H1 (cell line): ENCODE measurements at regions not wholly inside any gene's neighbourhood (a gene's known extent, or its start where the extent isn't known, plus 50 kb on each side); places are given as distances from the start of the nearest gene placed in this dataset.

Experiments used
- CTCF ChIA-PET: fragments of 300-600 bp; sonication (Branson Sonifier 250); formaldehyde crosslinking; loops from one replicate; lab custom pipeline; 2021; ENCODE audit not compliant: partially characterized antibody; lab: Charles Lee
- POLR2A ChIA-PET: fragments of 300-600 bp; sonication (Branson Sonifier 250); formaldehyde crosslinking; loops from one replicate; lab custom pipeline; 2021; ENCODE audit warnings: inconsistent platforms; ENCODE audit not compliant: partially characterized antibody; lab: Charles Lee
- DNase-seq, 2 experiments: peaks; one replicate each; pipeline versions ENCODE4 v3.0.0 to v3.0.0-alpha.2; 2010 to 2022; ENCODE audit warnings: low spot score in 2 of 2, low read depth in 1 of 2, mixed read lengths in 1 of 2
- FAIRE-seq: peaks from 2 replicates; lab custom pipeline; 2011; peaks lifted over from hg19 to GRCh38; lab: Jason Lieb, UNC
- H2AFZ ChIP-seq: 2 replicates; pipeline ENCODE4 v1.8.1; 2012; ENCODE audit warnings: low read length, inconsistent platforms
- H2AK5ac ChIP-seq: 2 replicates; pipeline ENCODE4 v1.6.1; 2013; ENCODE audit warnings: low read depth, low read length
- H2BK120ac ChIP-seq: replicated peaks from 2 replicates; pipeline ENCODE3; 2013; ENCODE audit warnings: low read depth, low read length, inconsistent platforms
- H2BK12ac ChIP-seq: 2 replicates; pipeline ENCODE4 v1.6.1; 2013; ENCODE audit warnings: low read depth, low read length
- H2BK15ac ChIP-seq: 2 replicates; pipeline ENCODE4 v1.6.1; 2013; ENCODE audit warnings: low read length
- H2BK20ac ChIP-seq: 2 replicates; pipeline ENCODE4 v1.6.1; 2013; ENCODE audit warnings: low read length
- H2BK5ac ChIP-seq: 2 replicates; pipeline ENCODE4 v1.6.1; 2013; ENCODE audit warnings: low read depth, low read length
- H3K14ac ChIP-seq: 2 replicates; pipeline ENCODE4 v1.6.1; 2013; ENCODE audit warnings: inconsistent platforms; ENCODE audit not compliant: insufficient read length
- H3K18ac ChIP-seq: 2 replicates; pipeline ENCODE4 v1.6.1; 2013; ENCODE audit warnings: low read length; ENCODE audit errors: extremely low read depth
- H3K23ac ChIP-seq: 2 replicates; pipeline ENCODE4 v1.6.1; 2013; ENCODE audit warnings: inconsistent platforms; ENCODE audit not compliant: insufficient read length
- H3K23me2 ChIP-seq: 2 replicates; pipeline ENCODE4 v1.6.1; 2013; ENCODE audit warnings: low read depth, low read length
- H3K27ac ChIP-seq: 2 replicates; pipeline ENCODE4 v1.6.1; 2011; ENCODE audit warnings: low read depth, low read length, inconsistent platforms
- H3K27me3 ChIP-seq, 4 experiments: replicated peaks in 1 of 4; 1 replicate in 1 of 4; 2 replicates in 3 of 4; pipeline versions ENCODE4 v1.6.1 to v1.8.1; 2011 to 2013; ENCODE audit warnings: low read length in 3 of 4, mild to moderate bottlenecking in 3 of 4, inconsistent platforms in 2 of 4, mixed read lengths in 2 of 4, moderate library complexity in 1 of 4; ENCODE audit not compliant: control insufficient read depth in 3 of 4, insufficient read depth in 3 of 4; ENCODE audit errors: extremely low read depth in 1 of 4
- H3K36me3 ChIP-seq, 4 experiments: 2 replicates each; pipeline versions ENCODE4 v1.6.1 to v1.8.1; 2011 to 2013; ENCODE audit warnings: mild to moderate bottlenecking in 4 of 4, low read length in 3 of 4, moderate library complexity in 2 of 4, control low read depth in 1 of 4, inconsistent platforms in 1 of 4; ENCODE audit not compliant: insufficient read depth in 4 of 4, control insufficient read depth in 2 of 4
- H3K4ac ChIP-seq: replicated peaks from 2 replicates; pipeline ENCODE3; 2013; ENCODE audit warnings: low read length, low read depth, mixed read lengths, inconsistent platforms; ENCODE audit not compliant: insufficient read length
- H3K4me1 ChIP-seq, 4 experiments: replicated peaks in 1 of 4; 1 replicate in 1 of 4; 2 replicates in 3 of 4; pipeline versions ENCODE4 v1.6.1 to v1.8.1; 2011 to 2013; ENCODE audit warnings: low read length in 3 of 4, inconsistent platforms in 2 of 4, mixed read lengths in 1 of 4; ENCODE audit not compliant: insufficient read depth in 4 of 4, control insufficient read depth in 3 of 4
- H3K4me2 ChIP-seq, 2 experiments: 2 replicates each; pipeline versions ENCODE4 v1.6.1 to v1.8.1; 2011 to 2013; ENCODE audit warnings: low read depth in 2 of 2, low read length in 2 of 2, control low read depth in 1 of 2, inconsistent platforms in 1 of 2, mild to moderate bottlenecking in 1 of 2; ENCODE audit not compliant: insufficient read depth in 1 of 2
- H3K4me3 ChIP-seq, 4 experiments: fragments of 200-600, 300-600 bp in 1 of 4; sonication (generic), shearing (Covaris generic), sonication (Bioruptor Twin) in 1 of 4; 2 replicates each; pipeline versions ENCODE4 v1.5.1 to v1.8.1; 2011 to 2016; ENCODE audit warnings: low read length in 4 of 4, low read depth in 3 of 4, control low read depth in 2 of 4, inconsistent platforms in 2 of 4, mild to moderate bottlenecking in 2 of 4, mixed read lengths in 1 of 4, moderate library complexity in 1 of 4; ENCODE audit not compliant: insufficient read depth in 2 of 4; ENCODE audit errors: extremely low read depth in 1 of 4
- H3K56ac ChIP-seq: replicated peaks from 2 replicates; pipeline ENCODE3; 2013; ENCODE audit warnings: low read depth, mild to moderate bottlenecking, mixed read lengths, low read length, inconsistent platforms; ENCODE audit not compliant: insufficient read length
- H3K79me1 ChIP-seq: 2 replicates; pipeline ENCODE4 v1.6.1; 2013; ENCODE audit warnings: low read depth, low read length, control low read depth
- H3K79me2 ChIP-seq, 2 experiments: 2 replicates each; pipeline versions ENCODE4 v1.6.1 to v1.8.1; 2012 to 2013; ENCODE audit warnings: low read length in 2 of 2, mild to moderate bottlenecking in 2 of 2, inconsistent platforms in 1 of 2; ENCODE audit not compliant: insufficient read depth in 2 of 2, control insufficient read depth in 1 of 2
- H3K9ac ChIP-seq, 4 experiments: replicated peaks in 1 of 4; 1 replicate in 1 of 4; 2 replicates in 3 of 4; pipeline versions ENCODE4 v1.6.1 to v1.8.1; 2011 to 2013; ENCODE audit warnings: low read depth in 3 of 4, low read length in 3 of 4, control low read depth in 2 of 4, mild to moderate bottlenecking in 2 of 4, moderate library complexity in 2 of 4, inconsistent platforms in 1 of 4; ENCODE audit errors: extremely low read depth in 1 of 4
- H3K9me3 ChIP-seq, 2 experiments: 2 replicates each; pipeline versions ENCODE4 v1.6.1 to v1.8.1; 2012 to 2013; ENCODE audit warnings: mild to moderate bottlenecking in 2 of 2, moderate library complexity in 2 of 2, control low read depth in 1 of 2, inconsistent platforms in 1 of 2, low read depth in 1 of 2, low read length in 1 of 2, mixed read lengths in 1 of 2; ENCODE audit not compliant: insufficient read depth in 2 of 2
- H4K20me1 ChIP-seq, 2 experiments: replicated peaks in 1 of 2; 2 replicates each; pipeline versions ENCODE3 to v1.8.1; 2011 to 2013; ENCODE audit warnings: inconsistent platforms in 2 of 2, low read length in 2 of 2, mild to moderate bottlenecking in 1 of 2; ENCODE audit not compliant: insufficient read depth in 2 of 2, control insufficient read depth in 1 of 2
- H4K5ac ChIP-seq: 2 replicates; pipeline ENCODE4 v1.6.1; 2013; ENCODE audit warnings: low read length, low read depth, mixed read lengths, inconsistent platforms; ENCODE audit not compliant: insufficient read length
- H4K8ac ChIP-seq: 2 replicates; pipeline ENCODE4 v1.8.0; 2013; ENCODE audit warnings: mild to moderate bottlenecking, moderate library complexity, low read length, inconsistent platforms; ENCODE audit not compliant: insufficient read depth; ENCODE audit errors: extremely low read depth
- H4K91ac ChIP-seq: replicated peaks from 2 replicates; pipeline ENCODE3; 2013; ENCODE audit warnings: low read length, mixed read lengths, inconsistent platforms; ENCODE audit not compliant: insufficient read length
- CBX8 ChIP-seq: fragments of 300-800, 300-1000 bp; sonication (generic); IDR thresholded peaks from 2 replicates; pipeline ENCODE4 v1.7.1; 2016; ENCODE audit warnings: low read depth, low read length, borderline replicate concordance
- CEBPB ChIP-seq: IDR thresholded peaks from 2 replicates; pipeline ENCODE4 v1.6.1; 2012; ENCODE audit warnings: low read depth, low read length
- EZH2 ChIP-seq: fragments of 200-600 bp; sonication (generic); IDR thresholded peaks from 2 replicates; pipeline ENCODE4 v1.7.1; 2012; ENCODE audit warnings: low read depth, mild to moderate bottlenecking, moderate library complexity, low read length, inconsistent platforms; ENCODE audit not compliant: severe bottlenecking
- GTF2F1 ChIP-seq: IDR thresholded peaks from 2 replicates; pipeline ENCODE4 v1.6.1; 2012; ENCODE audit warnings: low read depth, low read length, improper control_type of control experiment, borderline replicate concordance
- HDAC2 ChIP-seq, 2 experiments: fragments of 300-600 bp in 1 of 2; sonication (generic) in 1 of 2; IDR thresholded peaks; 2 replicates each; pipeline ENCODE4 v1.6.1; 2011 to 2012; ENCODE audit warnings: low read depth in 2 of 2, low read length in 2 of 2, mild to moderate bottlenecking in 2 of 2, moderate library complexity in 2 of 2, borderline replicate concordance in 1 of 2, inconsistent platforms in 1 of 2
- KDM4A ChIP-seq: IDR thresholded peaks from one replicate; pipeline ENCODE4 v1.7.1; 2012; ENCODE audit warnings: low read depth, mild to moderate bottlenecking, moderate library complexity, low read length, inconsistent platforms; ENCODE audit not compliant: severe bottlenecking
- POU5F1 ChIP-seq: IDR thresholded peaks from 2 replicates; pipeline ENCODE4 v1.6.1; 2011; ENCODE audit warnings: low read depth, mild to moderate bottlenecking, low read length, moderate library complexity
- SIRT6 ChIP-seq: IDR thresholded peaks from one replicate; pipeline ENCODE4 v1.7.1; 2012; ENCODE audit warnings: low read length, inconsistent platforms
- SUZ12 ChIP-seq: fragments of 200-600 bp; sonication (generic); IDR thresholded peaks from 2 replicates; pipeline ENCODE4 v1.6.1; 2012; ENCODE audit warnings: mild to moderate bottlenecking, inconsistent platforms, low read length, moderate library complexity, mixed read lengths
- TAF7 ChIP-seq: optimal IDR thresholded peaks from 2 replicates; pipeline ENCODE3; 2011; ENCODE audit warnings: low read depth, mild to moderate bottlenecking, inconsistent platforms, low read length, moderate library complexity, borderline replicate concordance
- TEAD4 ChIP-seq: IDR thresholded peaks from 2 replicates; pipeline ENCODE4 v1.6.1; 2012; ENCODE audit warnings: low read depth, low read length, inconsistent platforms, mixed read lengths
- whole genome bisulfite sequencing, 2 experiments: shearing (Covaris generic) in 1 of 2; methylation state at CpG; one replicate each; pipeline versions ENCODE4 v1.1.6 to v1.1.7; 2013 to 2015; ENCODE audit warnings: low lambda C conversion rate in 2 of 2, mixed read lengths in 2 of 2, inconsistent platforms in 1 of 2, low coverage in 1 of 2, missing lambda C conversion rate in 1 of 2; ENCODE audit not compliant: insufficient replicate concordance in 2 of 2, insufficient coverage in 1 of 2, insufficient read length in 1 of 2; ENCODE audit errors: extremely low coverage in 1 of 2, missing lambda C conversion rate in 1 of 2; 5-methylcytosine and 5-hydroxymethylcytosine counted together
- TF ChIP-seq, protein P1 (sequence below): IDR thresholded peaks from 2 replicates; pipeline ENCODE4 v1.6.1; 2012; ENCODE audit warnings: inconsistent platforms
- TF ChIP-seq, protein P2 (sequence below): IDR thresholded peaks from 2 replicates; pipeline ENCODE4 v1.6.1; 2012; ENCODE audit warnings: inconsistent platforms

DNA sequence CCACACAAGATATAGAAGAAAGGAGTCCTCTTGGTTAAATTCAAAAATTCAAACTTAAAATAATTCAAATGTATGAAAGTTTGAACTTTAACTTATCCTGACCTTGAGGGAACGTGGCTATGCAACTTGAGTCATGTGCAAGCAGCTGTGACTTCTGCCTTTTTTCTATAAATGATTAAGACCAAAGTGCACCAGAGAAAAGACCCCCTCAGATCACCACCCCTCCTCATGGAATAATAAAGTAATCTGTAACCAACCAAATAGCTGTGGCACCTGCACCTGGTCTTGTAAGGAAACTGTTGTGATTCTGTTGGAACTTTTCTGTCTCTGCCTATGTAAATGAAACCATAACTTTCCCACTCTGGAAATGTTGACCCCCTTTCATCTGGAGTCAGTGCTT is 141.1 kb upstream of the GGTLC1 start:
- no peak overlapping the region for H3K23ac ChIP-seq
- 88% methylated on average over 1 of the region's 1 CpG; no CpG with 5 or more reads in 1 of the 2 experiments for WGBS, 2 experiments
- peaks cover 0 to under 1% (median 0%) of the 10 kb centered on the region in 4 experiments; a peak in 2 of 7 replicates for H3K4me1 ChIP-seq
- H3K27ac ChIP-seq, result no peak overlapping the region
- H3K4me3 ChIP-seq, result no peak overlapping the region
- no peak overlapping the region for H2BK12ac ChIP-seq
- H2AK5ac ChIP-seq, result no peak overlapping the region
- H3K56ac ChIP-seq, result no peak overlapping the region
- H3K4me2 ChIP-seq, result no peak overlapping the region
- no peak overlapping the region for H3K18ac ChIP-seq
- no peak for FAIRE-seq
- H2AFZ ChIP-seq, result no peak overlapping the region
- H3K9me3 ChIP-seq, result no peaks in the 10 kb centered on the region
- DNase-seq, result no peak
- H3K79me1 ChIP-seq, result no peaks in the 10 kb centered on the region
- no peaks in the 10 kb centered on the region for H3K23me2 ChIP-seq
- no peak overlapping the region for H3K9ac ChIP-seq
- no peak overlapping the region for H2BK20ac ChIP-seq
- H2BK15ac ChIP-seq, result no peak overlapping the region
- no peak overlapping the region for H3K4ac ChIP-seq
- H3K14ac ChIP-seq, result no peak overlapping the region
- ChIA-PET CTCF (interaction anchor here (0.7 to 2.7 kb wide), 2 partner anchors 13 to 25 kb away, joined by 3 to 7 read pairs; no protein-coding TSS in a partner anchor), POLR2A (no interaction called here)
- H4K8ac ChIP-seq, result no peak overlapping the region
- H3K27me3 ChIP-seq, result no peaks in the 10 kb centered on the region
- H2BK120ac ChIP-seq, result no peak overlapping the region
- no peaks in the 10 kb centered on the region for H3K79me2 ChIP-seq
- no peak overlapping the region for H4K91ac ChIP-seq
- H4K20me1 ChIP-seq, result no peaks in the 10 kb centered on the region
- TF ChIP-seq KDM4A (no peak), TAF7 (no peak), GTF2F1 (no peak), HDAC2 (IDR thresholded peaks at IDR 0.05; ENCODE audit: borderline replicate concordance in 1 of 2, low read depth in 2 of 2, low read length in 2 of 2) (no peak), SIRT6 (no peak), TEAD4 (no peak), CEBPB (no peak), POU5F1 (no peak), SUZ12 (no peak), CBX8 (no peak), EZH2 (no peak)
- TF ChIP-seq, protein P1, sequence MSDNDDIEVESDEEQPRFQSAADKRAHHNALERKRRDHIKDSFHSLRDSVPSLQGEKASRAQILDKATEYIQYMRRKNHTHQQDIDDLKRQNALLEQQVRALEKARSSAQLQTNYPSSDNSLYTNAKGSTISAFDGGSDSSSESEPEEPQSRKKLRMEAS, result no peak
- TF ChIP-seq, protein P2, sequence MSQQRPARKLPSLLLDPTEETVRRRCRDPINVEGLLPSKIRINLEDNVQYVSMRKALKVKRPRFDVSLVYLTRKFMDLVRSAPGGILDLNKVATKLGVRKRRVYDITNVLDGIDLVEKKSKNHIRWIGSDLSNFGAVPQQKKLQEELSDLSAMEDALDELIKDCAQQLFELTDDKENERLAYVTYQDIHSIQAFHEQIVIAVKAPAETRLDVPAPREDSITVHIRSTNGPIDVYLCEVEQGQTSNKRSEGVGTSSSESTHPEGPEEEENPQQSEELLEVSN, result no peak
- H4K5ac ChIP-seq, result no peak overlapping the region
- no peak overlapping the region for H2BK5ac ChIP-seq
- H3K36me3 ChIP-seq, result no peaks in the 10 kb centered on the region
